ENCODE measurements at regions not wholly inside any gene's neighbourhood (a gene's known extent, or its start where the extent isn't known, plus 50 kb on each side); places are given as distances from the start of the nearest gene placed in this dataset.

GRCh38 chr10:33032654-33033151 lies 74.7 kb upstream of the ITGB1 start:
- no peak for TF ChIP-seq TAF1 (IDR thresholded peaks at IDR 0.05; ENCODE audit: borderline replicate concordance, insufficient read depth, low read length)

- TF ChIP-seq TAF1 (IDR thresholded peaks at IDR 0.05; ENCODE audit: borderline replicate concordance, insufficient read depth, low read length) (no peak), SIN3A (IDR thresholded peaks at IDR 0.05; ENCODE audit: borderline replicate concordance, insufficient read depth, low read length) (no peak), REST (IDR thresholded peaks at IDR 0.05; ENCODE audit: insufficient read depth in 1 of 2, low read depth in 2 of 2, low read length in 2 of 2) (no peak), FOXP2 (optimal IDR thresholded peaks at IDR 0.05; ENCODE audit: borderline replicate concordance, extremely low read depth, extremely low read length, insufficient read depth) (no peak), POLR2AphosphoS5 (IDR thresholded peaks at IDR 0.05; ENCODE audit: low read depth, low read length) (no peak)
These were observed 74.0 kb upstream of the ITGB1 start for GRCh38 chr10:33031815-33032653.

GRCh38 chr10:33031171-33031570 lies 73.1 kb upstream of the ITGB1 start:
- TF ChIP-seq POLR2AphosphoS5 (IDR thresholded peaks at IDR 0.05; ENCODE audit: low read depth, low read length) (no peak), REST (IDR thresholded peaks at IDR 0.05; ENCODE audit: insufficient read depth in 1 of 2, low read depth in 2 of 2, low read length in 2 of 2) (no peak), SIN3A (IDR thresholded peaks at IDR 0.05; ENCODE audit: borderline replicate concordance, insufficient read depth, low read length) (no peak), FOXP2 (optimal IDR thresholded peaks at IDR 0.05; ENCODE audit: borderline replicate concordance, extremely low read depth, extremely low read length, insufficient read depth) (no peak), TAF1 (IDR thresholded peaks at IDR 0.05; ENCODE audit: borderline replicate concordance, insufficient read depth, low read length) (no peak)

GRCh38 chr10:33027088-33027487 lies 69.1 kb upstream of the ITGB1 start:
- TF ChIP-seq POLR2AphosphoS5 (IDR thresholded peaks at IDR 0.05; ENCODE audit: low read depth, low read length), result no peak
- no peak for TF ChIP-seq TAF1 (IDR thresholded peaks at IDR 0.05; ENCODE audit: borderline replicate concordance, insufficient read depth, low read length)

- no peak for TF ChIP-seq TAF1 (IDR thresholded peaks at IDR 0.05; ENCODE audit: borderline replicate concordance, insufficient read depth, low read length)
- TF ChIP-seq POLR2AphosphoS5 (IDR thresholded peaks at IDR 0.05; ENCODE audit: low read depth, low read length), result no peak
- no peak for TF ChIP-seq FOXP2 (optimal IDR thresholded peaks at IDR 0.05; ENCODE audit: borderline replicate concordance, extremely low read depth, extremely low read length, insufficient read depth)
- no peak for TF ChIP-seq REST (IDR thresholded peaks at IDR 0.05; ENCODE audit: insufficient read depth in 1 of 2, low read depth in 2 of 2, low read length in 2 of 2)
- no peak for TF ChIP-seq SIN3A (IDR thresholded peaks at IDR 0.05; ENCODE audit: borderline replicate concordance, insufficient read depth, low read length)
These were observed 68.4 kb upstream of the ITGB1 start for GRCh38 chr10:33026422-33026821.

- TF ChIP-seq SIN3A (IDR thresholded peaks at IDR 0.05; ENCODE audit: borderline replicate concordance, insufficient read depth, low read length), result no peak
- no peak for TF ChIP-seq POLR2AphosphoS5 (IDR thresholded peaks at IDR 0.05; ENCODE audit: low read depth, low read length)
These were observed 67.9 kb upstream of the ITGB1 start for GRCh38 chr10:33025910-33026309.
